Glutamatergic neuron (in vitro differentiated cells): ENCODE measurements at regions not wholly inside any gene's neighbourhood (a gene's known extent, or its start where the extent isn't known, plus 50 kb on each side); places are given as distances from the start of the nearest gene placed in this dataset.

ENCODE experiments used
- DNase-seq: peaks from one replicate; pipeline ENCODE4 v3.0.0; 2022
- H3K27ac Mint-ChIP-seq: one replicate; pipeline ENCODE4 v1.8.0; 2020; ENCODE audit warnings: mild to moderate bottlenecking, mixed read lengths, inconsistent platforms; ENCODE audit not compliant: unreplicated experiment
- H3K27me3 Mint-ChIP-seq: one replicate; pipeline ENCODE4 v1.8.0; 2020; ENCODE audit warnings: mild to moderate bottlenecking, moderate library complexity, mixed read lengths, inconsistent platforms; ENCODE audit not compliant: unreplicated experiment
- H3K36me3 Mint-ChIP-seq: one replicate; pipeline ENCODE4 v1.8.0; 2020; ENCODE audit warnings: mild to moderate bottlenecking, mixed read lengths, inconsistent platforms; ENCODE audit not compliant: unreplicated experiment
- H3K4me1 Mint-ChIP-seq: one replicate; pipeline ENCODE4 v1.8.0; 2020; ENCODE audit warnings: mild to moderate bottlenecking, low read depth, mixed read lengths, inconsistent platforms; ENCODE audit not compliant: unreplicated experiment
- H3K4me3 Mint-ChIP-seq: one replicate; pipeline ENCODE4 v1.8.0; 2020; ENCODE audit warnings: mild to moderate bottlenecking, mixed read lengths, inconsistent platforms; ENCODE audit not compliant: unreplicated experiment
- H3K9me3 Mint-ChIP-seq: one replicate; pipeline ENCODE4 v1.8.0; 2020; ENCODE audit warnings: mild to moderate bottlenecking, moderate library complexity, mixed read lengths, inconsistent platforms; ENCODE audit not compliant: unreplicated experiment
- TF ChIP-seq, protein P1 (sequence below): fragments of 200-600 bp; sonication (generic); IDR thresholded peaks from one replicate; pipeline ENCODE4 v1.5.0; 2021; ENCODE audit not compliant: partially characterized antibody, unreplicated experiment

GRCh38 chr11:87399341-87399740 is 361.6 kb downstream of the TMEM135 start:
- Mint-ChIP-seq H3K27ac (no peak overlapping the region), H3K4me3 (no peak overlapping the region), H3K4me1 (no peaks in the 10 kb centered on the region), H3K27me3 (peaks cover 1% of the 10 kb centered on the region), H3K9me3 (no peaks in the 10 kb centered on the region), H3K36me3 (no peaks in the 10 kb centered on the region)
- no peak for DNase-seq
- TF ChIP-seq, protein P1, sequence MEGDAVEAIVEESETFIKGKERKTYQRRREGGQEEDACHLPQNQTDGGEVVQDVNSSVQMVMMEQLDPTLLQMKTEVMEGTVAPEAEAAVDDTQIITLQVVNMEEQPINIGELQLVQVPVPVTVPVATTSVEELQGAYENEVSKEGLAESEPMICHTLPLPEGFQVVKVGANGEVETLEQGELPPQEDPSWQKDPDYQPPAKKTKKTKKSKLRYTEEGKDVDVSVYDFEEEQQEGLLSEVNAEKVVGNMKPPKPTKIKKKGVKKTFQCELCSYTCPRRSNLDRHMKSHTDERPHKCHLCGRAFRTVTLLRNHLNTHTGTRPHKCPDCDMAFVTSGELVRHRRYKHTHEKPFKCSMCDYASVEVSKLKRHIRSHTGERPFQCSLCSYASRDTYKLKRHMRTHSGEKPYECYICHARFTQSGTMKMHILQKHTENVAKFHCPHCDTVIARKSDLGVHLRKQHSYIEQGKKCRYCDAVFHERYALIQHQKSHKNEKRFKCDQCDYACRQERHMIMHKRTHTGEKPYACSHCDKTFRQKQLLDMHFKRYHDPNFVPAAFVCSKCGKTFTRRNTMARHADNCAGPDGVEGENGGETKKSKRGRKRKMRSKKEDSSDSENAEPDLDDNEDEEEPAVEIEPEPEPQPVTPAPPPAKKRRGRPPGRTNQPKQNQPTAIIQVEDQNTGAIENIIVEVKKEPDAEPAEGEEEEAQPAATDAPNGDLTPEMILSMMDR: no peak

- TF ChIP-seq, protein P1: no peak
- Mint-ChIP-seq H3K9me3 (no peaks in the 10 kb centered on the region), H3K27ac (no peak overlapping the region), H3K4me3 (no peak overlapping the region), H3K4me1 (no peaks in the 10 kb centered on the region), H3K36me3 (no peaks in the 10 kb centered on the region), H3K27me3 (peaks cover 1% of the 10 kb centered on the region)
- no peak for DNase-seq
Measured at GRCh38 chr11:87398931-87399330, 361.2 kb downstream of the TMEM135 start.

DNA sequence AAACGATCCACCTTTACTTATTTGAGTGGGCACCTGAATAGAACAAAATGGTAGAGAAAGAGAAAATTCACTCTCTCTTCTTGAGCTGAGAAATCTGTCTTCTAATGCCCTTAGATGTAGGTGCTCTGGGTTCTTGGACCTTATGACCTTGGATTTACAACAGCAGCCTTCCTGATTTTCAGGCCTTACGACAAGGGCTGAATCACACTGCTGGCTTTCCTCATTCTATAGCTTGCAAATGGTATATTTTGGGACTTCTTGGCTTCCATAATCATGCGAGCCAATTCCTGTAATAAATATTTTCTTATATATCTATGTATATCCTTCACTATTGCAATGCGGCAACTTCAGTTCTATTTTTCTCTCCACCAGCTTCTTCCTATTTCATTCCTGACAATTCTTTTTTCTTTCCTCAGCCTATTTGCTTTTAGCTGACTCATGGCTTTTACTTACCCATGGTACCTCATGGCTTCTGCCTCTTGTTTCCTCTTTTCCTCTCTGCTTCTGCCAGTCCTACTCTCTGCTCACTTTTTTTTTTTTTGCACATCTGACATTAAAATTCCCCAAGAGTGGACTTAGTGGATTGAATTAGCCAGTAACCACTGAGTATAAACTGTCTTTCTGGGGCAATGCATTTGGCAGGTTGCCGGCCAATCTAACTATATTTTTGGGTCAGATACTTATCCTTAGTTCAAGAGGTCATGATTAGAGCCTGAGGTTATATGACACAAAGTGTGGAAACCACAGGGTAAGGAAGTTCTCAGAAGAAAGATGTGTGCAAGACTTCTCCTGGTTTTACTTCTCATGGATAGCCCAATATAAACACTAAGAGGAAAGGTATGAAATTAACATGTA is 359.5 kb downstream of the TMEM135 start:
- Mint-ChIP-seq H3K27ac (no peak overlapping the region), H3K36me3 (no peaks in the 10 kb centered on the region), H3K4me3 (no peak overlapping the region), H3K27me3 (no peaks in the 10 kb centered on the region), H3K4me1 (no peaks in the 10 kb centered on the region), H3K9me3 (no peaks in the 10 kb centered on the region)
- DNase-seq: no peak
- TF ChIP-seq, protein P1: no peak

- no peaks in the 10 kb centered on the region for H3K36me3 Mint-ChIP-seq
- H3K9me3 Mint-ChIP-seq: no peaks in the 10 kb centered on the region
- H3K27ac Mint-ChIP-seq: no peak overlapping the region
- TF ChIP-seq, protein P1: no peak
- no peak for DNase-seq
- no peaks in the 10 kb centered on the region for H3K27me3 Mint-ChIP-seq
- no peak overlapping the region for H3K4me3 Mint-ChIP-seq
- no peaks in the 10 kb centered on the region for H3K4me1 Mint-ChIP-seq
Measured at GRCh38 chr11:87394924-87395323, 357.2 kb downstream of the TMEM135 start.

GRCh38 chr11:87392665-87393064 is 354.9 kb downstream of the TMEM135 start:
- DNase-seq: no peak
- peaks cover 4% of the 10 kb centered on the region for H3K36me3 Mint-ChIP-seq

More at GRCh38 chr11:87392665-87393064, 354.9 kb downstream of the TMEM135 start:
- Mint-ChIP-seq H3K27ac (no peak overlapping the region), H3K4me3 (no peak overlapping the region), H3K9me3 (peaks cover 2% of the 10 kb centered on the region), H3K27me3 (peaks cover 5% of the 10 kb centered on the region), H3K4me1 (no peaks in the 10 kb centered on the region)
- TF ChIP-seq, protein P1: no peak
